Motor neuron (in vitro differentiated cells): ENCODE measurements at regions not wholly inside any gene's neighbourhood (a gene's known extent, or its start where the extent isn't known, plus 50 kb on each side); places are given as distances from the start of the nearest gene placed in this dataset.

Experiments
- ATAC-seq, 8 experiments: fragments of 200-7000 bp; cut with Tn5 transposase; replicated peaks in 6 of 8; 2 replicates each; pipeline ENCODE4 v1.8.0; 2021; ENCODE audit warnings: mild to moderate bottlenecking in 8 of 8, moderate library complexity in 8 of 8
- H3K27ac ChIP-seq, 2 donors: fragments of 250-450 bp; sonication (Bioruptor Pico); 2 replicates each; pipeline ENCODE4 v1.9.0; 2021; ENCODE audit warnings: antibody characterized with exemption in 2 of 2, mild to moderate bottlenecking in 2 of 2, moderate library complexity in 1 of 2
- H3K4me1 ChIP-seq, 2 donors: fragments of 250-450 bp; sonication (Bioruptor Pico); replicated peaks in 1 of 2; 2 replicates each; pipeline ENCODE4 v1.6.1; 2021; ENCODE audit warnings: antibody characterized with exemption in 2 of 2, mild to moderate bottlenecking in 2 of 2, moderate library complexity in 1 of 2
- H3K4me3 ChIP-seq, 5 donors: fragments of 250-450 bp; sonication (Bioruptor Pico); 2 replicates each; pipeline ENCODE4 v1.9.0; 2021; ENCODE audit warnings: antibody characterized with exemption in 5 of 5, mild to moderate bottlenecking in 5 of 5, moderate library complexity in 4 of 5
- WGBS, 10 experiments: fragments of 450-650 bp; shearing (Covaris generic); methylation state at CpG; one replicate each; pipeline ENCODE4 v1.0.0; 2022; 5-methylcytosine and 5-hydroxymethylcytosine counted together
- in situ Hi-C, 9 experiments: fragments of 400-800 bp; cut with MboI; loops; one replicate each; pipeline ENCODE4 v1.15.0; 2021; ENCODE audit warnings: low sequenced_read_pairs in 9 of 9, low pct_unique_long_range_greater_than_20kb in 2 of 9; ENCODE audit not compliant: unreplicated experiment in 9 of 9

- ATAC-seq, result no peak
- Histone ChIP-seq H3K27ac (no peak overlapping the region), H3K4me3 (no peak overlapping the region), H3K4me1 (no peaks in the 10 kb centered on the region)
- in situ Hi-C loops, result no loop called here
Observed at GRCh38 chr5:88116396-88116795, 152.2 kb downstream of the TMEM161B start.

DNA sequence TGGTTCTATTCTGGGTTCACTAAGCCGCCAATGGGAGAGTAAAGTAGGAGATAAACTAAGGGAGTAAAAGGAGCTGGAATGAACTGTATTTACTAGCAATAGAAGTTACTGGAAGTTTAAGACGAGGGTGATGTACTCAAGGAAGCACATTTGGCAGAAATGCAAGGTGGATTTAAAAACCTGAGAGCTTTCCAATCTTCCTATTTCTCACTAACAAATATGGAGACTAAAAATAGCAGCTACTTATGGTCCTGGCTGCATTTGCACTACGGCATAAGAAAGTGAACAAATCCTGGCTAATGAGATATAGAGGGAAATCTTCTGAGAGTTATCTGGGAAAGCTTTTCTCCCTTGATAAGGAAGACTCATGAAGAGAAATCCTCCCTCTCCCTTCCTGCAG is 153.4 kb downstream of the TMEM161B start:
- H3K4me3 ChIP-seq, result no peak overlapping the region
- H3K27ac ChIP-seq, result no peak overlapping the region
- WGBS, 10 experiments, result 23 to 100% (median 85%) methylated on average over 1 to 3 of the region's 3 CpGs; no CpG with 5 or more reads in 2 of the 10 experiments
- no peaks in the 10 kb centered on the region for H3K4me1 ChIP-seq
- ATAC-seq, result no peak
- in situ Hi-C loops, result no loop called here

DNA sequence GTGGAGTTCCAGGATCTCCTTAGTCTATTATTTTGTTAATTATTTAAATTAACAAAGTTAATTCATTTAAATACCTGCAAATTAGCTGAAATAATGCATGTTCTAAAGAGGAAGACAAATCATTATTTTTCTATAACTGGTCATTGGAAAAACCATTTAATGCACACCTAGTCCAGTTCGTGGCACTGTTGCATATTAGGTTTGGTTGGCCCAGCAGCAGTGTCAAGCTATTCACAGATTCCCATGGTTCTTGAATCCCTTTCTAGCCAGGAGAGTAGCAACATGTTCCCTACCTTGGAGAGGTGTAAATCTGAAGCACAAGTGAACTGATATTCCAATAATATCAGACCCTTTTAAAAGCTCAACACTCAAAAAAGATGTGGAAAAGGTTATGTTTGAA is 155.2 kb downstream of the TMEM161B start:
- in situ Hi-C loops, result no loop called here
- peaks cover 7 to 8% of the 10 kb centered on the region in 2 donors for H3K4me1 ChIP-seq
- no peak for ATAC-seq
- 0 to 91% (median 78%) methylated on average over 1 of the region's 1 CpG; no CpG with 5 or more reads in 4 of the 10 experiments for WGBS, 10 experiments
- no peak overlapping the region for H3K27ac ChIP-seq
- no peak overlapping the region for H3K4me3 ChIP-seq

DNA sequence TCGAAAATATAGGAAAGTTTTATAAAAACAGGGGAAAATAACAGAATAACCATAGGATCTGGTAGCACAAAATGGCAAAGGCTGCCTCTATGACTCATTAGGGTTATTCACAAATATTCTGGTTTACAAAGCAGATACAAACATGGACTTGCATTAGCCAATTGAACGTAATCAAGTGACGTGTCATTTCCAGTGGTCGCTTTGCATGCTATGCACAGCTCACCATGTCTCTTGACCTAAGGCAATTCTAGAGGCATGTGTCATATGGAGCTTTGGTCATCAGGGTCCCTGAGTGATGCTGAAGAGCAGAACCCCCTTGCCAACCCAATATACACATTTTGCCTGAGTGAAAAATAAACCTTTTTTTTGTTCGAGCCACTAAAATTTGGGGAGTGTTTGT is 158.8 kb downstream of the TMEM161B start:
- ATAC-seq, result peak in 4 of 8 experiments; percentile 29 to 93 (median 62)
- Histone ChIP-seq H3K4me1 (peaks cover 7 to 8% of the 10 kb centered on the region in 2 donors), H3K4me3 (no peak overlapping the region), H3K27ac (no peak overlapping the region)
- in situ Hi-C loops, result no loop called here
- 6 to 94% (median 78%) methylated on average over 2 to 5 of the region's 5 CpGs for WGBS, 10 experiments

GRCh38 chr5:88108490-88109279 is 160.0 kb downstream of the TMEM161B start:
- 41 to 93% (median 73%) methylated on average over 5 to 8 of the region's 8 CpGs for WGBS, 10 experiments
- ATAC-seq, result peak in 4 of 8 experiments; percentile 36 to 72 (median 45)
- peak overlapping the region in 1 of 2 donors; percentile 22 for H3K27ac ChIP-seq
- no peak overlapping the region for H3K4me3 ChIP-seq
- H3K4me1 ChIP-seq, result peaks cover 7 to 8% of the 10 kb centered on the region in 2 donors
- in situ Hi-C loops, result no loop called here

GRCh38 chr5:88094906-88095496 is 173.6 kb downstream of the TMEM161B start:
- in situ Hi-C loops, result no loop called here
- Histone ChIP-seq H3K4me3 (no peak overlapping the region), H3K27ac (no peak overlapping the region), H3K4me1 (peaks cover 37 to 45% of the 10 kb centered on the region in 2 donors)
- peak in 5 of 8 experiments; percentile 67 to 95 (median 89) for ATAC-seq
- 10 to 39% (median 14%) methylated on average over 1 to 2 of the region's 2 CpGs; no CpG with 5 or more reads in 3 of the 10 experiments for WGBS, 10 experiments

- H3K27ac ChIP-seq, result peak overlapping the region; percentile 11 to 43
- in situ Hi-C loops, result no loop called here
- WGBS, 10 experiments, result 0 to 60% (median 39%) methylated on average over 1 to 3 of the region's 3 CpGs; no CpG with 5 or more reads in 2 of the 10 experiments
Observed at GRCh38 chr5:88094403-88094802, 174.2 kb downstream of the TMEM161B start.

DNA sequence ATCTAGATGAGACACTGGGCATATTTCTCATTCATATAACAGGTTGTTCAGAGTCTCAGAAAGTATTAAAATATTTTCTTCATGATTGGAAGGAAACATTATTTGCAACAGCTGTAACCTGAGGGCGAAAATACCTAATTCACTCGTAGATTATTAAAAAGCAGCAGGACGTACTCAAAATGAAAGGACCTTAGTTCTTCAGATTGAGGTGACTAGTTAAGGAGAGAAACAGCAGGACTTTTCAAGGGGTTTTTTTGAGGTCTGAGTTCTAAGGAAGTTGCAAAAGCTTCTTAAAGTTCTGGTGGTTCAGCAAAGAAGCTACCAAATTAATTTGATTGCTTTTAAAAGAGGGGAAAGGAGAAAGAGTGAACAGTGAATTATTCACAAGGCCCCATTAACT is 174.9 kb downstream of the TMEM161B start:
- no peak overlapping the region for H3K27ac ChIP-seq
- peaks cover 46 to 55% of the 10 kb centered on the region in 2 donors for H3K4me1 ChIP-seq
- H3K4me3 ChIP-seq, result no peak overlapping the region
- no peak for ATAC-seq
- in situ Hi-C loops, result no loop called here
- WGBS, 10 experiments, result 0 to 100% (median 65%) methylated on average over 1 to 3 of the region's 3 CpGs; no CpG with 5 or more reads in 1 of the 10 experiments

More at GRCh38 chr5:88094403-88094802, 174.2 kb downstream of the TMEM161B start:
- H3K4me3 ChIP-seq, result no peak overlapping the region
- peak in 3 of 8 experiments; percentile 16 to 25 (median 20) for ATAC-seq
- peaks cover 43 to 51% of the 10 kb centered on the region in 2 donors for H3K4me1 ChIP-seq

DNA sequence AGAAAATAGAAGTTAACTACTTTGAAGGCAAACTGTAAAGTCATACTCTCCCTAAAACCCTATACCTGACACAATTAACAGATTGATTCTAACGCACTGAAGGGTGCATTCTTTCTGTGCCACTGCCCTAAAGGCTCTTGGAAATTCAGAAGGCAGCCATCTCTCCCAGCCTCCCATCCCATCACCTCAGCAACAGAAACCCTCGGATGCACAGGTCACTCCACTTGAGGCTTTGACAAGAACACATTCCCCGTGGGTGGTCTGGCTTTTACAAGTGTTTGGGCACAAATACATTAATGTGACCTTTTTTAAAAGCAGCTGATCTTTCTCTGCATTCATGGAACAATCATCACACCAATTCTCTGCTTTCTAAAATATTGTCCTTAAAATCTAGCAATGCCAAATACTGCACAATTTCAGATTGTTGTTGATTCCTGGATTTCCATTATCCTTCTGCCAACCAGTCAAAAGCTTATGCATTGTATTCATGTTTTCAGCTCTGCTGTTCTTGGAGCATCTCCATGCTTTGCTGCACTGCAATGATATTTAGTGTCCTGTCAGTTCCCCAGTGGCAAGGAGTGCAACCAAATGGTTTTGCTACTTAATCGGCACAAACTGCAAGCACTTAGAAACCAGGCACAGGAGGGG is 175.6 kb downstream of the TMEM161B start:
- in situ Hi-C loops, result no loop called here
- peaks cover 46 to 55% of the 10 kb centered on the region in 2 donors for H3K4me1 ChIP-seq
- H3K27ac ChIP-seq, result no peak overlapping the region
- ATAC-seq, result no peak
- H3K4me3 ChIP-seq, result no peak overlapping the region
- 0 to 40% (median 21%) methylated on average over 1 to 4 of the region's 4 CpGs; no CpG with 5 or more reads in 2 of the 10 experiments for whole genome bisulfite sequencing, 10 experiments

DNA sequence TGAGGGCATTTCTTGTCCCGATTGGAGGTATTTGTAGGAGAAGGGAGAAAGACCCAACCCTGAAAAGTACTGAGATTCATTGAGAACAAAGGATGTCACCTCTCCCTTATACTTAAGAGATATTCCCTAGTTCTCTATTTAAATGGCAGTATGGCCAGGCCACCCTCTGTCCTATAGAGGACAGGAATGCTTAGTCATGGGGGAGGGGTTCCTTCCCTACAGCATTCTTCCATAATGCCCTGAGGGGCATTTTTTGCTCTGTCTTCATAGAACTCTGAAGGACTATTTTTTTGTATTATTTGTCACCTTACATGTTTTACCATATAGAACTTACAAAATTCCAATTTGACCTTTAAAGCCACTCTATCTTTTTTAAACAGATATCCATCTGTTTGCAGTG is 176.3 kb downstream of the TMEM161B start:
- H3K27ac ChIP-seq, result no peak overlapping the region
- in situ Hi-C loops, result no loop called here
- no peak overlapping the region for H3K4me3 ChIP-seq
- peaks cover 46 to 57% of the 10 kb centered on the region in 2 donors for H3K4me1 ChIP-seq
- ATAC-seq, result peak in 2 of 8 experiments; percentile 67 to 72
- WGBS, 10 experiments, result 0 to 100% (median 0%) methylated on average over 1 of the region's 1 CpG; no CpG with 5 or more reads in 3 of the 10 experiments

DNA sequence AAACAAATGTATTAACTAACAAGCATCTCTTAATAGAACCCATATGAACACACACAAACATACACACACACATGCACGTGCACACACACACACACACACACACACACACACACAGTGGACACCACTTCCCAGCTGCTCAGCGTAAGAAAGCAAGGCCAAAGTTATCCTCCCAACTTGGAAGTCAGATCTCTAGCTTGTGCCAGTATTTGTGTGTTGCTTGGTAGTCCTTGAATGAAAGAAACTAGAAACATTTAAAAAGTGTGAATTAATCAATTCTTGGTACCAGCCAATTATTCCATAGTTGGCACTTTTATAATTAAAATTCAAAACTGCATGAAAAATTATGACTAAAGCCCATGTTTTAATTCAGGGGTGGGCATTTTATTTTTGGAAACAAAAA is 178.1 kb downstream of the TMEM161B start:
- no peak for ATAC-seq
- Histone ChIP-seq H3K4me1 (peaks cover 45 to 53% of the 10 kb centered on the region in 2 donors), H3K4me3 (no peak overlapping the region), H3K27ac (no peak overlapping the region)
- 83 to 100% (median 96%) methylated on average over 1 to 2 of the region's 2 CpGs; no CpG with 5 or more reads in 4 of the 10 experiments for WGBS, 10 experiments
- in situ Hi-C loops, result no loop called here

GRCh38 chr5:88089719-88090390 is 178.8 kb downstream of the TMEM161B start:
- 12 to 67% (median 27%) methylated on average over 2 to 5 of the region's 7 CpGs; no CpG with 5 or more reads in 3 of the 10 experiments for WGBS, 10 experiments
- Histone ChIP-seq H3K4me3 (no peak overlapping the region), H3K4me1 (peaks cover 39 to 46% of the 10 kb centered on the region in 2 donors), H3K27ac (peak overlapping the region; percentile 26 to 51)
- in situ Hi-C loops, result no loop called here
- ATAC-seq, result peak in 7 of 8 experiments; percentile 38 to 90 (median 83)
